Heart left ventricle (tissue), 13 donors: ENCODE measurements at regions not wholly inside any gene's neighbourhood (a gene's known extent, or its start where the extent isn't known, plus 50 kb on each side); places are given as distances from the start of the nearest gene placed in this dataset.

Experiments
- POLR2A ChIP-seq, 2 donors: fragments of 450-650 bp; IDR thresholded peaks; one replicate each; pipeline ENCODE4 v1.6.1; 2017; ENCODE audit warnings: antibody characterized with exemption in 2 of 2, mild to moderate bottlenecking in 2 of 2, moderate library complexity in 2 of 2
- TF ChIP-seq, protein P1 (sequence below), 12 donors: fragments of 200-600 bp; sonication (generic) in 4 of 12; IDR thresholded peaks; one replicate each; pipeline versions ENCODE4 v1.5.0 to v1.8.0; 2018 to 2022; ENCODE audit warnings: antibody characterized with exemption in 12 of 12, mild to moderate bottlenecking in 5 of 12
- donor health status: ischemic (EF 13 %, LVEDD 7.1; RV severe dilation, severe dysfunction).
- donor health status: DM: no; HTN: yes; CAD: no.
- donor health status: DM: no; HTN: no; CAD: no.
- donor health status: ischemic (EF 25% LVEDD 6.9; RV normal size, moderate dysfunction).
- donor health status: ischemic (EF 25% LVEDD 5.7; RV mildly dilated, moderate dysfunction).
- donor health status: ischemic (EF 35%, LVEDD 5.7; RV mildly dilated, moderate dysfunction).
- donor health status: nonischemic (EF 11% LVEDD 7.7; RV severe dilation, severe dysfunction).
- donor health status: DM: yes; HTN: yes; CAD: no.
- donor health status: PGD.
- donor health status: ischemic (EF 29% LVEDD 5.4; RV normal size, mild dysfunction).
- donor health status: nonischemic (EF 23%, LVEDD 6.1; RV moderate dilation, normal function).

DNA sequence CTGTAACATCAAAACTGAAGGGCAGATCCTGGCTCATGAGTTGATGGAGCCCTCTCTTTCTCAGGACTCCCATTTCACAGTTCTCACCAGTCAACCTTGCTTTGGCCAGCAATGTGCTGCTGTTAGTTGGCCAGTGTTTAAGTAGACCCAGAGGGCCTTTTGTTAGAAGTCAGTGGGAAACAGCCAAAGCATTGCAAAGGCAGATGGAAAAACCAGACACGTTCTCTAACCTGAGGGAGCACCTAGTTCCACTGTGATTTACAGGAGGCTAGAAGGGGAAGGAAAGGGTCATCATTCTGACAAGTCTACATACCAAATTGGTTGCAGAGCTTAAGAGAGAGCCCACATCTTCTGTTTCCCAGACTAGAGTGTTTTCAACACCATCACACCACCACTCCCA lies 196.4 kb downstream of the OPA1 start:
- TF ChIP-seq, protein P1, sequence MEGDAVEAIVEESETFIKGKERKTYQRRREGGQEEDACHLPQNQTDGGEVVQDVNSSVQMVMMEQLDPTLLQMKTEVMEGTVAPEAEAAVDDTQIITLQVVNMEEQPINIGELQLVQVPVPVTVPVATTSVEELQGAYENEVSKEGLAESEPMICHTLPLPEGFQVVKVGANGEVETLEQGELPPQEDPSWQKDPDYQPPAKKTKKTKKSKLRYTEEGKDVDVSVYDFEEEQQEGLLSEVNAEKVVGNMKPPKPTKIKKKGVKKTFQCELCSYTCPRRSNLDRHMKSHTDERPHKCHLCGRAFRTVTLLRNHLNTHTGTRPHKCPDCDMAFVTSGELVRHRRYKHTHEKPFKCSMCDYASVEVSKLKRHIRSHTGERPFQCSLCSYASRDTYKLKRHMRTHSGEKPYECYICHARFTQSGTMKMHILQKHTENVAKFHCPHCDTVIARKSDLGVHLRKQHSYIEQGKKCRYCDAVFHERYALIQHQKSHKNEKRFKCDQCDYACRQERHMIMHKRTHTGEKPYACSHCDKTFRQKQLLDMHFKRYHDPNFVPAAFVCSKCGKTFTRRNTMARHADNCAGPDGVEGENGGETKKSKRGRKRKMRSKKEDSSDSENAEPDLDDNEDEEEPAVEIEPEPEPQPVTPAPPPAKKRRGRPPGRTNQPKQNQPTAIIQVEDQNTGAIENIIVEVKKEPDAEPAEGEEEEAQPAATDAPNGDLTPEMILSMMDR (IDR thresholded peaks at IDR 0.05): no peak
- no peak for TF ChIP-seq POLR2A (IDR thresholded peaks at IDR 0.05)
